ENCODE measurements at regions not wholly inside any gene's neighbourhood (a gene's known extent, or its start where the extent isn't known, plus 50 kb on each side); places are given as distances from the start of the nearest gene placed in this dataset.

DNA sequence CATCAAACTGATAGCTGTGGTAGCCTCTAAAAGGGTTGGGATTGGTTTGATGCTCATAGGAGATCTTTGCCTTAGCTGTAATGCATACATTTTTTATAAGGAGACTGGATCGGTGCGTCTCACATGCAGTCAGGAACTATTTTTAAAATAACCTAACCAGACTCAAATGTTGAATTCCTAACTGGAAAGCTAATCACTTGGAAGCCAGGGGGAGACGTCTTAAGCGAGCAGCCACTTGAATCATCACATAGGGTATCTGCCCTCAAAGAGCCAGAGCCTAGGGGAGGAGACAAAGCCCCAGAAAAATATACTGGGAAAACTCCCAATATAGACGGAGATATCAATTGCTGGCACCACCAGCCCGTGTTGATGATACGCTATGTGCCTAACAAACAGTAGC lies 61.7 kb upstream of the PUM1 start:
- TF ChIP-seq SP1 (IDR thresholded peaks at IDR 0.05; ENCODE audit: low read depth, low read length) (no peak), ZZZ3 (IDR thresholded peaks at IDR 0.05; ENCODE audit: control insufficient read depth, insufficient read length, low read depth) (no peak)

Data from GM12878 (cell line).